Adrenal gland (tissue), 9 donors: ENCODE measurements at regions not wholly inside any gene's neighbourhood (a gene's known extent, or its start where the extent isn't known, plus 50 kb on each side); places are given as distances from the start of the nearest gene placed in this dataset.

Source experiments
- DNase-seq, 7 donors: peaks; one replicate each; pipeline ENCODE4 v3.0.0-alpha.2; 2019 to 2020
- H3K27ac ChIP-seq, 5 donors: fragments of 200-600 bp; sonication (generic) in 4 of 5; 1 replicate in 3 of 5; 2 replicates in 2 of 5; pipeline versions ENCODE4 v1.5.1 to v1.8.0; 2016 to 2020; ENCODE audit warnings: mild to moderate bottlenecking in 1 of 5
- H3K27me3 ChIP-seq: fragments of 200-600 bp; 2 replicates; pipeline ENCODE4 v1.8.0; 2021
- H3K36me3 ChIP-seq, 2 donors: fragments of 200-600 bp; replicated peaks in 1 of 2; 1 replicate in 1 of 2; 2 replicates in 1 of 2; pipeline versions ENCODE4 v1.5.1 to v1.8.0; 2018 to 2022
- H3K4me1 ChIP-seq, 2 donors: fragments of 200-600 bp; replicated peaks in 1 of 2; 1 replicate in 1 of 2; 2 replicates in 1 of 2; pipeline versions ENCODE4 v1.5.1 to v1.8.0; 2018 to 2021
- H3K4me3 ChIP-seq, 4 donors: fragments of 200-600 bp; sonication (generic) in 3 of 4; one replicate each; pipeline ENCODE4 v1.5.1; 2016 to 2018
- H3K9me3 ChIP-seq, 3 donors: fragments of 200-600 bp; sonication (generic) in 1 of 3; replicated peaks in 1 of 3; 1 replicate in 2 of 3; 2 replicates in 1 of 3; pipeline versions ENCODE4 v1.5.1 to v1.8.0; 2016 to 2021
- CTCF ChIP-seq, 6 experiments: fragments of 450-650 bp in 4 of 6; fragments of 200-600 bp in 2 of 6; sonication (generic) in 1 of 6; IDR thresholded peaks; 1 replicate in 5 of 6; 2 replicates in 1 of 6; pipeline versions ENCODE4 v1.5.1 to v1.8.0; 2016 to 2021; ENCODE audit warnings: antibody characterized with exemption in 6 of 6, mild to moderate bottlenecking in 2 of 6, moderate library complexity in 1 of 6
- POLR2A ChIP-seq, 2 donors: fragments of 450-650 bp; IDR thresholded peaks; one replicate each; pipeline ENCODE4 v1.6.1; 2017; ENCODE audit warnings: antibody characterized with exemption in 2 of 2, mild to moderate bottlenecking in 2 of 2, moderate library complexity in 1 of 2
- WGBS, 4 donors: extraction: QIAGEN DNeasy Blood & Tissue Kit in 2 of 4; methylation state at CpG; one replicate each; pipeline versions ENCODE4 v1.1.5 to v1.1.7; 2013 to 2017; 5-methylcytosine and 5-hydroxymethylcytosine counted together
- intact Hi-C, 2 donors: fragments of 100-400 bp; cut with DNase I; formaldehyde crosslinking; loops; one replicate each; pipeline versions ENCODE4 v1.14.1 to v1.15.0; 2022 to 2023
- donor health status: healthy with polysubstance abuse.
- donor health status: Bipolar disorder and iron deficiency.
- donor health status: DM: yes; HTN: yes; CAD: no.
- donor health status: DM: no; HTN: no; CAD: no.
- donor health status: DM: no; HTN: no; CAD: no.

- WGBS, 4 donors: 57 to 79% (median 68%) methylated on average over 1 of the region's 1 CpG
- Histone ChIP-seq H3K36me3 (no peaks in the 10 kb centered on the region), H3K4me3 (no peak overlapping the region), H3K27ac (no peak overlapping the region), H3K9me3 (no peaks in the 10 kb centered on the region), H3K27me3 (no peaks in the 10 kb centered on the region), H3K4me1 (no peaks in the 10 kb centered on the region)
- no peak for TF ChIP-seq CTCF (IDR thresholded peaks at IDR 0.05)
- intact Hi-C loops: no loop called here
- DNase-seq: no peak
Observed at GRCh38 chr16:26733710-26734109, 333.0 kb upstream of the C16orf82 start.

- no peak for DNase-seq
- H3K9me3 ChIP-seq: no peaks in the 10 kb centered on the region
- no peaks in the 10 kb centered on the region for H3K36me3 ChIP-seq
- H3K27ac ChIP-seq: no peak overlapping the region
- 62 to 84% (median 78%) methylated on average over 3 of the region's 3 CpGs for WGBS, 4 donors
- H3K4me1 ChIP-seq: no peaks in the 10 kb centered on the region
- intact Hi-C loops: no loop called here
- TF ChIP-seq POLR2A (IDR thresholded peaks at IDR 0.05): no peak
- TF ChIP-seq CTCF (IDR thresholded peaks at IDR 0.05): no peak
- H3K27me3 ChIP-seq: no peaks in the 10 kb centered on the region
- no peak overlapping the region for H3K4me3 ChIP-seq
Observed at GRCh38 chr16:26735521-26735920, 331.2 kb upstream of the C16orf82 start.

- intact Hi-C loops: no loop called here
- H3K36me3 ChIP-seq: no peaks in the 10 kb centered on the region
- 67 to 85% (median 75%) methylated on average over 4 of the region's 4 CpGs for WGBS, 4 donors
- DNase-seq: no peak
- H3K9me3 ChIP-seq: no peaks in the 10 kb centered on the region
- no peaks in the 10 kb centered on the region for H3K27me3 ChIP-seq
- H3K27ac ChIP-seq: no peak overlapping the region
- no peak overlapping the region for H3K4me3 ChIP-seq
- no peak for TF ChIP-seq CTCF (IDR thresholded peaks at IDR 0.05)
- no peaks in the 10 kb centered on the region for H3K4me1 ChIP-seq
Observed at GRCh38 chr16:26736084-26736483, 330.6 kb upstream of the C16orf82 start.

- H3K9me3 ChIP-seq: no peaks in the 10 kb centered on the region
- intact Hi-C loops: no loop called here
- 54 to 66% (median 64%) methylated on average over 2 of the region's 2 CpGs for WGBS, 4 donors
- H3K27me3 ChIP-seq: no peaks in the 10 kb centered on the region
- H3K36me3 ChIP-seq: no peaks in the 10 kb centered on the region
- TF ChIP-seq CTCF (IDR thresholded peaks at IDR 0.05) (no peak), POLR2A (IDR thresholded peaks at IDR 0.05) (no peak)
- no peaks in the 10 kb centered on the region for H3K4me1 ChIP-seq
- H3K27ac ChIP-seq: no peak overlapping the region
- H3K4me3 ChIP-seq: no peak overlapping the region
- no peak for DNase-seq
Observed at GRCh38 chr16:26740771-26741170, 326.0 kb upstream of the C16orf82 start.
